A549 (cell line): ENCODE measurements at regions not wholly inside any gene's neighbourhood (a gene's known extent, or its start where the extent isn't known, plus 50 kb on each side); places are given as distances from the start of the nearest gene placed in this dataset.

ENCODE experiments used
- CTCF ChIP-seq: fragments of >200 bp; sonication (Bioruptor Twin); formaldehyde crosslinking; IDR thresholded peaks from 3 replicates; pipeline ENCODE4 v1.5.1; 2016
- FOSL2 ChIP-seq, 2 experiments: fragments of 450-650 bp in 1 of 2; fragments of >200 bp in 1 of 2; sonication (Bioruptor Twin) in 1 of 2; formaldehyde crosslinking; IDR thresholded peaks; 2 replicates each; pipeline versions ENCODE4 v1.5.0 to v1.6.1; 2016 to 2020; ENCODE audit warnings: mild to moderate bottlenecking in 1 of 2, moderate library complexity in 1 of 2
- NR3C1 ChIP-seq: fragments of >200 bp; sonication (Bioruptor Twin); formaldehyde crosslinking; IDR thresholded peaks from 3 replicates; pipeline ENCODE4 v1.6.1; 2017
- POLR2A ChIP-seq: IDR thresholded peaks from 2 replicates; pipeline ENCODE4 v1.6.1; 2012; ENCODE audit warnings: mild to moderate bottlenecking, low read length
- RAD21 ChIP-seq, 2 experiments: fragments of >200 bp in 1 of 2; sonication (Bioruptor Twin) in 1 of 2; formaldehyde crosslinking in 1 of 2; IDR thresholded peaks in 1 of 2; conservative IDR thresholded peaks in 1 of 2; 2 replicates in 1 of 2; 3 replicates in 1 of 2; pipeline ENCODE4 v1.6.1; 2012 to 2018; ENCODE audit warnings: inconsistent platforms in 1 of 2
- REST ChIP-seq: fragments of 200-600 bp; sonication (generic); IDR thresholded peaks from 2 replicates; pipeline ENCODE4 v1.6.1; 2016; ENCODE audit warnings: antibody characterized with exemption, mild to moderate bottlenecking, moderate library complexity
- RNF2 ChIP-seq: fragments of 200-600 bp; sonication (generic); IDR thresholded peaks from 2 replicates; pipeline ENCODE4 v1.6.1; 2016; ENCODE audit warnings: low read depth, mild to moderate bottlenecking, antibody characterized with exemption, moderate library complexity, borderline replicate concordance
- TP53 ChIP-seq: fragments of 250-450 bp; sonication (Bioruptor Pico); IDR thresholded peaks from 2 replicates; pipeline ENCODE4 v1.5.0; 2021; ENCODE audit warnings: mild to moderate bottlenecking, moderate library complexity
- USF2 ChIP-seq: fragments of 450-650 bp; IDR thresholded peaks from 2 replicates; pipeline ENCODE4 v1.6.1; 2014; ENCODE audit warnings: antibody characterized with exemption
- TF ChIP-seq, protein P1 (sequence below): IDR thresholded peaks from 2 replicates; pipeline ENCODE4 v1.6.1; 2012

DNA sequence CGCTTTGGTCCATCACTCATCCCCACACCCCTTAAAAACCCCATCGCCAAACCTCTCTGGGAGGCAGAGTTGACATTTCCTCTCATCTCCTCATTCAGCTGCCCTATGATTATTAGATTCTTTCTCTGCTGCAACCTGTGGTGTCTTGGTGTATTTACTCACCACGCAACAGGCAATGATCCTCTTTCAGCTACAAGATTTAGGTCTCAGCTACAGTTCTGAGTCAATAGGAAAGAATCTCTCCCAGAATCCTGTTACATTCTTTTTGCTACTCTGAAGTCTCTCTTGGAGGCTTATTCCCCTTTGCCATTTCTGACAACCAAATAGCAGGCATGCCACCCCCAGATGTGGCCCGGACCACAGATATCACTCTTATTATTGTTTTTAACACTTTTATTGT, 468.3 kb upstream of the GYPC start:
- TF ChIP-seq CTCF (no peak), USF2 (no peak), RAD21 (conservative IDR thresholded peaks at IDR 0.05 in 1 of 2, IDR thresholded peaks at IDR 0.05 in 1 of 2) (no peak), NR3C1 (no peak), RNF2 (no peak), REST (no peak), POLR2A (no peak), FOSL2 (IDR thresholded peaks at IDR 0.05) (no peak), FOSL2 (CRISPR knock-in tag; IDR thresholded peaks at IDR 0.05) (no peak), TP53 (no peak)
- TF ChIP-seq, protein P1, sequence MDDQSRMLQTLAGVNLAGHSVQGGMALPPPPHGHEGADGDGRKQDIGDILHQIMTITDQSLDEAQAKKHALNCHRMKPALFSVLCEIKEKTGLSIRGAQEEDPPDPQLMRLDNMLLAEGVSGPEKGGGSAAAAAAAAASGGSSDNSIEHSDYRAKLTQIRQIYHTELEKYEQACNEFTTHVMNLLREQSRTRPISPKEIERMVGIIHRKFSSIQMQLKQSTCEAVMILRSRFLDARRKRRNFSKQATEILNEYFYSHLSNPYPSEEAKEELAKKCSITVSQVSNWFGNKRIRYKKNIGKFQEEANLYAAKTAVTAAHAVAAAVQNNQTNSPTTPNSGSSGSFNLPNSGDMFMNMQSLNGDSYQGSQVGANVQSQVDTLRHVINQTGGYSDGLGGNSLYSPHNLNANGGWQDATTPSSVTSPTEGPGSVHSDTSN = no peak
